HG03066 (cell line): ENCODE measurements at regions not wholly inside any gene's neighbourhood (a gene's known extent, or its start where the extent isn't known, plus 50 kb on each side); places are given as distances from the start of the nearest gene placed in this dataset.

Source experiments
- ATAC-seq: cut with Tn5 transposase; IDR thresholded peaks from one replicate; pipeline ENCODE4 v1.9.1; 2021; ENCODE audit warnings: low read depth; ENCODE audit not compliant: unreplicated experiment

DNA sequence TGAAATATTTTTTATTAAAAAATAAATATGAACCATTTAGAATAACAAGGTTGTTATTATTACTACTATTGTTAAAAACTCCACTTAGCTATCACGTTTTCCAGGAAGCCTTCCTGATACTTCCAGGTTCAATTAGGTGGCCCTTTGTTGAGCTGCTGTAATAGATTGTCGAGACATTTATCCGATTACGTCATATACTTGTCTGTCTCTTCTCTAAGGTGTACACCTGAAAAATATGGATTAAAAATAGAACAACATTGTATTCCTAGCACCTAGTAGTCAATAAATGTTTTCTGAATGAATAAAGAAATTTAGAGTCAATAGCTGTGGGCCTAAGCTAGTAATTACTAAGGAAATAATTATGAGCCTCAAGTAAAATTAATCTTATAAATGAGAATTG, 359.6 kb downstream of the RNF144B start:
- ATAC-seq = no peak

GRCh38 chr6:18748314-18748713, 361.2 kb downstream of the RNF144B start:
- no peak for ATAC-seq

GRCh38 chr6:18752278-18753068, 365.3 kb downstream of the RNF144B start:
- ATAC-seq = no peak

GRCh38 chr6:18753076-18753475, 365.9 kb downstream of the RNF144B start:
- no peak for ATAC-seq

DNA sequence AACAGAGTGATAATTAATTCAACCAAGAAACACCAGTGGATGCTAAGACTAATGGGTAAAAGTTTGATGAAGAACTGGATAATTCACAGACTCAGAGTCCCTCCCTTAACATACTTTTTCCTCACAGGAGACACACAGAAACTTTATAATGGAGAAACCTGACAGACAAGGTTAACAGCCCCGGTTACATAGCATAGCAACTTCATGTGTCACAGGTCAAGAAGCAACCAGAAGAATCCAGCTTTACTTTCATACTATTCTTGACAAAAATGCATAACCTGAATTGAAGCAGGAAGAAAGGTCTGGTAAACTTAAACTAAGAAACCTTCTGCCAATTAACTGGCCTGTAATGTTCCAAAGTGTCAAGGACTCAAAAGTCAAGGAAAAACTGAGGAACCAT, 375.9 kb downstream of the RNF144B start:
- ATAC-seq = no peak

DNA sequence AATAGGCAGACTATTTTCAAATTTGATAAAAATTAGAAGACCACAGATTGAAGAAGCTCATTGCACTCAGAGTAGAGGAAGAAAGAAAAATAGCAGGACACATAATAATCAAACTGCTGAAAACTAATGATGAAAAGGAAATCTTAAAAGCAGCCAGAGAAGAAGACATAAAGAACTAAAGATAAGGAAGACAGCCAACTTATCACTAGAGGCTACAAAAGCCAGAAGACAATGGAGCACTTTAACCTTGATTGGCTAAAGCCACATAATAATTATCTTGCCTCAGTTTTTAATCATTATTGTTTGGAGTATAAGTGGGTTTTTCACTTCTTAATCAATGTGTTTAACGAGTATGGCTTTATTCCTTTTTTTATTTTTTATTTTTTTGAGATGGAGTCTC, 397.6 kb downstream of the RNF144B start:
- no peak for ATAC-seq

DNA sequence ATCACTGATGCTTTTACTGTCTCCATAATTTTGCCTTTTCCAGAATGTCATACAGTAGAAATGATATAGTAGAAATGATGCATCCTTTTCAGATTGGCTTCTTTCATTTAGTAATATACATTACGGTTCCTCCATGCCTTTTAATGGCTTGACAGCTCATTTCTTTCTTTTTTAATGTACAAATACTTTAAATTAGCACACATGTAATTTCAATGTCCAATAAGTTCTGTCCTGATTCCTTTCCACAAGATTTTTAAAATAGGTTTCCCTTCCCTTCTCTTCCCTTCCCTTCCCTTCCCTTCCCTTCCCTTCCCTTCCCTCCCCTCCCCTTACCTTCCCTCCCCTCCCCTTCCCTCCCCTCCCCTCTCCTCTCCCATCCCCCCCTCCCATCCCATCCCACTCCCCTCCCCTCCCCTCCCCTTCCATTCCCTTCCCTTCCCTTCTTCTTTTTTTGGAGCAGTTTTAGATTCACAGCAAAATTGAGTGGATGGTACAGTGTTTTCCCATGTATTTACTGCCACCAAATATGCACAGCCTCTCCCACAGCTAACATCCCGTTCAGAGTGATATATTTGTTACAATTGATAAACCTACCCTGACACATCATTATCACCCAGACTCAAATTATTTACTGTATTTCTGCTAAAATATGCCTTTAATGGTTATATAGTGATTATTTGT, 398.8 kb downstream of the RNF144B start:
- no peak for ATAC-seq

- ATAC-seq = no peak
Measured at GRCh38 chr6:18792866-18793265, 405.7 kb downstream of the RNF144B start.

GRCh38 chr6:18795726-18796125, 408.6 kb downstream of the RNF144B start:
- no peak for ATAC-seq

GRCh38 chr6:18820725-18821124, 433.6 kb downstream of the RNF144B start:
- no peak for ATAC-seq

GRCh38 chr6:18823782-18824386, 436.7 kb downstream of the RNF144B start:
- ATAC-seq = no peak

DNA sequence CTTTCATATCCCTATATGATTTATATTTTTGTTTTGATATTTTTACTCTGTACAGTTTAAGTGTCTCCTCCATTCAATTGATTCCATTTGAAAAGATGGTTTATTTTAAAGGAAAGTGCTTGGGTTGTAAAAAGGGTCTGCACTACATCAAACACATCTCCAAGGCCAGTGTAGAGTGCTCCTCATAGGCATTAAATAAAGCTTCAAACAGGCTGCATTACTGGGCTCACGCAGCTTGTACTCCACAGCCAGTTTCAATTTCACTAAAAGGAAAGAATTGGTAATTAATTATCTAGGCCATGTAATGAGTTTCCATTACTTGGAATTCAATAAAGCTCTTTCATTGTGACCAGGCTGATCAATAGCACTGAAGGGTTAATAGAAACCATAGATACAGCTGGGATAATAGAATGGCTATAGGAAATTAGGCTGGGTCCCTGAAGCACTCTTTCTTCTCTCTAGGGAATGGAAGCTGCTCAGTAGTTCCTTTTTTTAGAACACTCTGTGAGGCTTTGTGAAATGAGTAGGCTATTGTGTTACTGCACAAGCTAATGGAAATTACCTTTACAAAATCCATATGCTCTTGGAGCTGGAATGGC, 442.2 kb downstream of the RNF144B start:
- ATAC-seq = no peak

DNA sequence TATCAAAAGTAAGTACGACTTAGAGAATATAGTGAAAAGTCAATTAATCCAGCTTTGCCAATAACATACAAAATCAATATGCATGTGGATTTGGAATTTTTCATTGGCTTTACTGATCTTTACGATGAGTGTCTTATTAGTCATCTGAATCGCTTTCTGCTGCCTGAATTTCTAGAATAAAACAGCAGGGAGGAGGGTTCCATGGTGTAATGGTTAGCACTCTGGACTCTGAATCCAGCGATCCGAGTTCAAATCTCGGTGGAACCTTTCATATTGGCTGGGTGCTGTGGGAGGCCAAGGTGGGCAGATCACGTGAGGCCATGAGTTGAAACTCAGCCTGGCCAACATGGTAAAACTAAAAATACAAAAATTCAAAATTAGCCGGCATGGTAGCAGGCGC, 448.8 kb downstream of the RNF144B start:
- no peak for ATAC-seq

DNA sequence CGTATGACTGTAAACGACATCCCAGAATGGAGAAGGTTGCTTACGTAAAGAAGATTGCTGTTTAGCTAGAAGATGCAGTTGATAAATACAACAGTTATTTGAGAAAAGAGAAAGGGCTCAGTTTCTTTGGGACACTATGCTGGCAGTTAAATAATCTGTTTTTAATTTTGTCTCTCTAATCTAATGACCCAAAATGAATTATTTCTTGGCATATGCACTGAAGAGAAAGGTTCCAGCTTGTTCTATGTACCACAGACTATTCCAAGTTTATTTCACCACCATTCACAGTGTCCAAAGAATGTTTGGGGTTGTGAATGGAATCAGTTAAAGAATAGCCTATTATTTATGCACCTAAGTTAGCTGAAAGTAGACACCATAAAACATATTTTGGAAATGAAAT, 449.9 kb downstream of the RNF144B start:
- no peak for ATAC-seq

DNA sequence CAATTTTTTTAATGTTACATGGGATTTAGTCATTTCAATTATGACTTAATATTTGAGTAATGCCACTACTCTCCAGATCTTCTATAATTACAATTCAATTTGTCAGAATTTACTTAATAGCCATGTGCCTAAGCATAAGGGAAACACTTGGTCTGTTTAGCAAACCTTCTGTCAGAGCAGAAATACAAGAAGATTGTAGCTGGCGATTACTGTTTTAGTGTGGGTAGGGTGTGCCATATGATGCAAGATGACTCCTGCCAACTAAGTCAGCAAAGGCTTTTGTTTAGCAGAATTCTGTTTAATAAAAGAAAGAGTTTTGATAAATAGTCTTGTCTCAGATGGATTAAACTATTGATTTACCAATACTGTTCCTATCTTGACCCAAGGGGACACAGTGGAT, 455.4 kb downstream of the RNF144B start:
- no peak for ATAC-seq

DNA sequence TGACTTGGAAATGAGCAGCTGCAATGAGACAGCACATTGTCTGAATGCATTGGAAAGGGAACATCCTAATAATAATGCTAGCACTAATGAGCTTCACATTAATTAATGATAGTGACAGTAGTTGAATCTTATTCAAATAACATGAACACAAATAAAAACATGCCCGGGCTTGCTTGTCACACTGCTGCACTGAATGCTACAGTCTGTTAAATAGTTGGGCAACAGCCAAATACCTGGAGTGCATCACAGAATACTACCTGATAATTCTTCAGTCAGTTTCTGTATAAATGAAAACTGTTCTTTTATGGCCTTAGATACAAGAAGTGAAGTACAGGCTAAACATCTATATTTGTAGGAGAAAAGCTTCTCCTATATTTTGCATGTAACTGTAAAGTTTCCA, 458.7 kb downstream of the RNF144B start:
- ATAC-seq = no peak

GRCh38 chr6:18846327-18846726, 459.2 kb downstream of the RNF144B start:
- no peak for ATAC-seq

DNA sequence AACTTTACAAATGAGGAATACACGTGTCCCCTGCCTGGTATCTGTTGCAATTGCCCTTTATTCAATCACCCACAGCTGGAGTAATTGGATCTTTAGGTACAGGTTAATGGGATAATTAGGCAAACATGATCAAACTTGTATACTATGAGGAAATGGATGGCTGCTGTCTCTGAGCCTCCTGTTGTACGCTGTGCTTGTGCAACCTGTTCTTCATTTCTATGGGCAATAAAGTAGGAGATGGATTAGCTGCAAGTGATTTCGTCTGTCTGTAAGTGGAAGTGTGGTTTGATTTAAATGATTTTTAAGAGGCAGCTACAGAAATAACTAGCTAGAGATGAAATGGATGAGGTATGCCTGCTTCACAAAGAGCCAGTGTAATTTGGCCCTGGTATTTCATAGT, 474.1 kb downstream of the RNF144B start:
- ATAC-seq = no peak

DNA sequence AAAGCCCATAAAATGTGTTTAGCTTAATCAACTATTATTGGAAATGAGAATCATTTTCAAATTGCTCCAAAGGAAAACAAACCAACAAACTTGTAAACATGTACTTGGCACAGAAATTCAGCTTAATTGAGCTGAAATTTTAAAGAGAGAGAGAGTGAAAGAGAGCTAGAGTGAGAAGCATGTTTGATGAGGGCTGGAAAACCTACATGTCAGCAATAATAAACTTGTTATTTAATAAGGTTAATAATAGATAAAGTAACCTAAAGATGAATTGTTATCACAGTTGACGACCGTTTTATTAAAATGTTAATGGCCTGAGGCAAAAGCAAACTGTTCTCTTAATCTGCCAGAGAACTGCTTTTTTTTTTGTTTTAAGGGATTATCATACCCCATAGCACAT, 496.1 kb downstream of the RNF144B start:
- no peak for ATAC-seq

GRCh38 chr6:18883851-18884250, 496.7 kb downstream of the RNF144B start:
- ATAC-seq = no peak

GRCh38 chr6:18893540-18894269, 506.6 kb downstream of the RNF144B start:
- no peak for ATAC-seq
